Hepatocyte (in vitro differentiated cells): ENCODE measurements at regions not wholly inside any gene's neighbourhood (a gene's known extent, or its start where the extent isn't known, plus 50 kb on each side); places are given as distances from the start of the nearest gene placed in this dataset.

Experiments used
- EZH2 ChIP-seq: fragments of 200-600 bp; sonication (generic); IDR thresholded peaks from 2 replicates; pipeline ENCODE4 v1.6.1; 2016; ENCODE audit warnings: antibody characterized with exemption, mild to moderate bottlenecking, borderline replicate concordance
- EZH2phosphoT487 ChIP-seq: fragments of 200-600 bp; sonication (generic); IDR thresholded peaks from one replicate; pipeline ENCODE4 v1.6.1; 2018; ENCODE audit warnings: antibody characterized with exemption, mild to moderate bottlenecking, low read depth, moderate library complexity; ENCODE audit not compliant: unreplicated experiment, severe bottlenecking
- TF ChIP-seq, protein P1 (sequence below): fragments of 200-600 bp; sonication (generic); IDR thresholded peaks from 2 replicates; pipeline ENCODE4 v1.5.1; 2016; ENCODE audit warnings: antibody characterized with exemption, mild to moderate bottlenecking; ENCODE audit not compliant: poor library complexity

DNA sequence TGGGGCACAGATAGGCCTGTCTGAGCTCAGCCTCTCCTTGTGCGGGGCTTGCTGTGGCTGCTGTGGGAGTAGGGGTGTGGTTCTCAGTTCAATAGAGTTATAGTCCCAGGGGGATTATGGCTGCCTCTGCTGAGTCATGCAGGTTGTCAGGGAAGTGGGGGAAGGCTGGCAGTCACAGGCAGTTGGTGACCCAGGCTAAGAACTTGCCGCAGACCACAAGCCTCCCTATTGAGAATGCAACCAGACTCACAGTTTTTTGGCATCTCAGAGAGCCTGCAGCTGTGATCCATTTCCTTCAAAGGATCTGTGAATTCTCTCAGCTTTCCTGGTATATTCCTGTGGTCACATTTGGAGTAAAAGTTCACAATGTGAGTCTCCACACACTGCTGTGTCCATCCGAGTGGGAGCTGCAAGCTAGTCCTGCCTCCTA lies 364.9 kb downstream of the ZNF674 start:
- TF ChIP-seq, protein P1, sequence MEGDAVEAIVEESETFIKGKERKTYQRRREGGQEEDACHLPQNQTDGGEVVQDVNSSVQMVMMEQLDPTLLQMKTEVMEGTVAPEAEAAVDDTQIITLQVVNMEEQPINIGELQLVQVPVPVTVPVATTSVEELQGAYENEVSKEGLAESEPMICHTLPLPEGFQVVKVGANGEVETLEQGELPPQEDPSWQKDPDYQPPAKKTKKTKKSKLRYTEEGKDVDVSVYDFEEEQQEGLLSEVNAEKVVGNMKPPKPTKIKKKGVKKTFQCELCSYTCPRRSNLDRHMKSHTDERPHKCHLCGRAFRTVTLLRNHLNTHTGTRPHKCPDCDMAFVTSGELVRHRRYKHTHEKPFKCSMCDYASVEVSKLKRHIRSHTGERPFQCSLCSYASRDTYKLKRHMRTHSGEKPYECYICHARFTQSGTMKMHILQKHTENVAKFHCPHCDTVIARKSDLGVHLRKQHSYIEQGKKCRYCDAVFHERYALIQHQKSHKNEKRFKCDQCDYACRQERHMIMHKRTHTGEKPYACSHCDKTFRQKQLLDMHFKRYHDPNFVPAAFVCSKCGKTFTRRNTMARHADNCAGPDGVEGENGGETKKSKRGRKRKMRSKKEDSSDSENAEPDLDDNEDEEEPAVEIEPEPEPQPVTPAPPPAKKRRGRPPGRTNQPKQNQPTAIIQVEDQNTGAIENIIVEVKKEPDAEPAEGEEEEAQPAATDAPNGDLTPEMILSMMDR = no peak
- TF ChIP-seq EZH2 (no peak), EZH2phosphoT487 (no peak)
